Lower lobe of right lung (tissue), 2 donors: ENCODE measurements at regions not wholly inside any gene's neighbourhood (a gene's known extent, or its start where the extent isn't known, plus 50 kb on each side); places are given as distances from the start of the nearest gene placed in this dataset.

Experiments
- ATAC-seq, 2 donors: fragments of 200-7000 bp; cut with Tn5 transposase; one replicate each; pipeline ENCODE4 v1.9.1; 2020 to 2022; ENCODE audit warnings: mild to moderate bottlenecking in 2 of 2, moderate library complexity in 2 of 2
- DNase-seq: peaks from one replicate; pipeline ENCODE4 v3.0.0-alpha.2; 2020
- H3K27ac ChIP-seq: fragments of 200-600 bp; one replicate; pipeline ENCODE4 v1.8.0; 2022
- H3K27me3 ChIP-seq: fragments of 200-600 bp; one replicate; pipeline ENCODE4 v1.8.0; 2022; ENCODE audit warnings: low read depth
- H3K36me3 ChIP-seq: fragments of 200-600 bp; one replicate; pipeline ENCODE4 v1.8.0; 2022; ENCODE audit warnings: mild to moderate bottlenecking
- H3K4me1 ChIP-seq: fragments of 200-600 bp; one replicate; pipeline ENCODE4 v1.8.0; 2022
- H3K4me3 ChIP-seq: fragments of 200-600 bp; one replicate; pipeline ENCODE4 v1.8.0; 2022; ENCODE audit warnings: mild to moderate bottlenecking
- H3K9me3 ChIP-seq: fragments of 200-600 bp; one replicate; pipeline ENCODE4 v1.8.0; 2022
- CTCF ChIP-seq: fragments of 200-600 bp; IDR thresholded peaks from one replicate; pipeline ENCODE4 v1.8.0; 2022; ENCODE audit warnings: antibody characterized with exemption, mild to moderate bottlenecking
- intact Hi-C: fragments of 100-400 bp; cut with DNase I; formaldehyde crosslinking; loops from one replicate; pipeline ENCODE4 v1.11.0; 2022
- donor health status: DM: no; HTN: yes; CAD: no; lungs with severe emphysema.

GRCh38 chr12:131383741-131384543 lies 326.9 kb upstream of the SFSWAP start:
- DNase-seq (peak; percentile 35), ATAC-seq (no peak)
- Histone ChIP-seq H3K27ac (no peak overlapping the region), H3K4me1 (no peaks in the 10 kb centered on the region), H3K27me3 (peaks cover 54% of the 10 kb centered on the region), H3K9me3 (no peaks in the 10 kb centered on the region), H3K4me3 (no peak overlapping the region), H3K36me3 (no peaks in the 10 kb centered on the region)
- TF ChIP-seq CTCF, result no peak
- intact Hi-C loops, result no loop called here

GRCh38 chr12:131384544-131384855 lies 326.4 kb upstream of the SFSWAP start:
- H3K4me1 ChIP-seq, result no peaks in the 10 kb centered on the region
- intact Hi-C loops, result no loop called here
- TF ChIP-seq CTCF, result no peak
- H3K36me3 ChIP-seq, result no peaks in the 10 kb centered on the region
- no peaks in the 10 kb centered on the region for H3K9me3 ChIP-seq
- no peak for ATAC-seq
- no peak for DNase-seq
- no peak overlapping the region for H3K4me3 ChIP-seq
- no peak overlapping the region for H3K27ac ChIP-seq
- H3K27me3 ChIP-seq, result peaks cover 49% of the 10 kb centered on the region

- peaks cover 40% of the 10 kb centered on the region for H3K27me3 ChIP-seq
- H3K4me1 ChIP-seq, result no peaks in the 10 kb centered on the region
- no peak overlapping the region for H3K27ac ChIP-seq
- no peaks in the 10 kb centered on the region for H3K9me3 ChIP-seq
- no peak for DNase-seq
- H3K4me3 ChIP-seq, result no peak overlapping the region
- TF ChIP-seq CTCF, result no peak
- no peaks in the 10 kb centered on the region for H3K36me3 ChIP-seq
- intact Hi-C loops, result no loop called here
- no peak for ATAC-seq
These were observed 325.4 kb upstream of the SFSWAP start for GRCh38 chr12:131385313-131386166.

GRCh38 chr12:131386167-131386521 lies 324.7 kb upstream of the SFSWAP start:
- no peaks in the 10 kb centered on the region for H3K36me3 ChIP-seq
- DNase-seq (peak; percentile 30), ATAC-seq (no peak)
- H3K4me1 ChIP-seq, result no peaks in the 10 kb centered on the region
- intact Hi-C loops, result no loop called here
- TF ChIP-seq CTCF, result no peak
- H3K9me3 ChIP-seq, result no peaks in the 10 kb centered on the region
- H3K27me3 ChIP-seq, result peaks cover 42% of the 10 kb centered on the region
- no peak overlapping the region for H3K4me3 ChIP-seq
- no peak overlapping the region for H3K27ac ChIP-seq

- Histone ChIP-seq H3K4me3 (no peak overlapping the region), H3K9me3 (no peaks in the 10 kb centered on the region), H3K27ac (no peak overlapping the region), H3K36me3 (no peaks in the 10 kb centered on the region), H3K4me1 (no peaks in the 10 kb centered on the region), H3K27me3 (peaks cover 41% of the 10 kb centered on the region)
- DNase-seq (no peak), ATAC-seq (no peak)
- no peak for TF ChIP-seq CTCF
- intact Hi-C loops, result no loop called here
These were observed 324.1 kb upstream of the SFSWAP start for GRCh38 chr12:131386781-131387180.
